ENCODE measurements at regions not wholly inside any gene's neighbourhood (a gene's known extent, or its start where the extent isn't known, plus 50 kb on each side); places are given as distances from the start of the nearest gene placed in this dataset.

DNA sequence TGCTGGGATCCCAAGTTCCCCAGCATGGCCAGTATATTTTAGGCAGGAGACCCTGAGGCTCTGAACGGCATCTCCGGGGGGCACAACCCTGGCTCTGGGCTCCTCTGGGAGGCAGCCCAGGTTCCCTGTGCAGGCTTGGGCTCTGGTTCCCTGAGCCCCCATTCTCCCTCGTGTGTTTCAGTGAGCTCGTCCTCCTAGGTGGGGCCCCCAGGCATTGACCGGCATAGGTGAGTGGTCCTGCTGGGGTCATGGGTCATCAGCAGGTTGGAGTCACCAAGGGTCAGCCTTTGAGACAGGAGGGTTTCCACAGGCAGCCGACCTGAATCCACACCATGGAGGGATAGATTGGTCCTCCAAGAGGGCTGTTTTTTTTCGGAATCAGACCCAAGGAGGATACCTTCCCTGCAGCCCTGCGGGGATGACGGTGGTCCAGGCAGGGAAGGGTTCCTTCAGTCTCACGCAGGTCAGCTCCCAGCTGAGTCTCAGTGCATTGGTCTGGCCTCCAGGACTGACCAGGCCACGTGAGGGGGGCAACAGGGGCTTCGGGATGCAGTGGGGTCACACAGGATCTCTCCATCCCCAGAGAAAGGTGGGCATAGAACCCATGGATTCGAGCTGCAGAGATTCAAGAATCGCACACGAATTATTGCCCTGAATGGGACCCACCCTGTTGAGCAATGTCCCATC, 226.0 kb downstream of the SNRPN start:
- Histone ChIP-seq H3K27ac (ENCODE audit: low read depth, low read length) (no peak overlapping the region), H3K4me3 (ENCODE audit: low read depth, low read length) (no peak overlapping the region), H3K9me3 (ENCODE audit: control insufficient read depth, insufficient read depth, low read length) (peaks cover 93% of the 10 kb centered on the region), H3K27me3 (ENCODE audit: control insufficient read depth, insufficient read depth, low read length) (no peaks in the 10 kb centered on the region)
- ChIA-PET CTCF (no interaction called here), POLR2A (no interaction called here)
- no peak for TF ChIP-seq CTCF (IDR thresholded peaks at IDR 0.05; ENCODE audit: low read depth, low read length)
- no peak for DNase-seq (ENCODE audit: low read depth, low spot score)

DNA sequence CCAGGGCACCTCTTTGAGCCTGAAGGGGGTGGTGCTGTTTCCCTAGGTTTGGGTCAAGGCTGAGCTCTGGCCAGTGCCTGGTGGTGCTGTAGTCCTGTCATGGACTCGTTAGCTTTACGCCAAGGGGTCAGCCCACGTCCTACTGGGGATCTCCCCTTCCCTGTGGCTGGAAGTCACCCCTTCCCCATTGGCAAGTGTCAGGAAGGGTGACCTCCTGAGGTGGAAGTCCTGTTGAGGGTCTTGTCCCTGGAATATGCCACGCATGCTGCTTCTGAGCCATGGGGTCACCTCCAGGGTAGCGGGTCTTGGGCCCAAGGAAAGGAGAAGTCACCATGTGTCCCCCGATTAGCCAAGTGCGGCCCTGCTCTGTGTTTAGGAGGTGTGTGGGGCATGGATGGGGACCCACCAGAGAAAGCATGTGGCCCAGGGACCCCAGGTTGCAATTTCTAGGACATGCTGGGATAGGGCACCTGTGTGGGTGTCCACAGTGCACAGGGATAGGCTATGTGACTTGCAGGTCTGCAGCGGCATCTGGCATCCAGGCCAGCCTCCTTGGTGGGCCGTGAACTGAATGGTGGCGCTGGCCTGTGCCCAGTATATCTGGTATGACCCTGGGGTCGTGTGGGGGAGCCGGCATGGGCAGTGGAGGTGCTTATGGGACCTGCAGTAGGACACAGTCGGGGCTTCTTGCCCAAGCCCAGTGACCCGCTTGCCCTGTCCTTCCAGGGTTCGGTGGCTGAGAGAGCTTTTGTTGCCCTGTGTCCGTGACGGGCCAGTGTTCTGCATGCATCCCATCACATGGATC, 226.7 kb downstream of the SNRPN start:
- peaks cover 93% of the 10 kb centered on the region for H3K9me3 ChIP-seq (ENCODE audit: control insufficient read depth, insufficient read depth, low read length)

DNA sequence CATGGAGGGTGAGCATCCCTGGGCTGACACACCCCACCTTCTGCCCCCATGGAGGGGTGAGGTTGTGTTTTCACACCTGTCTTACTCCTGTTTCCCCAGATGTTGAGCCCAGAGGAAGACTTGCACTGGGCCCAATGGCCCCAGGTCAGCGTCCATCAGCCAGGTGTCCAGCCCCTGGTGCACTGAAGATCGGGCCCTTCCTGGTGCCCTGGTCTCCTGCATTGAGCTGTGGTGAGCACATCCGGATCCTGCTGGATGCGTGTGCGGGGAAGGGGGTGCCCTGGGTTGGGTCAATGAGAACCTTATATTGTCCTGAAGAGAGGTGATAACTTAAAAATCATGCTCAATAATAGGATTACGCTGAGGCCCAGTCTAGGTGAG, 227.3 kb downstream of the SNRPN start:
- no peak overlapping the region for H3K27ac ChIP-seq (ENCODE audit: low read depth, low read length)
- no peak overlapping the region for H3K4me3 ChIP-seq (ENCODE audit: low read depth, low read length)
- CTCF ChIA-PET = no interaction called here
- DNase-seq (ENCODE audit: low read depth, low spot score) = no peak
- no peak for TF ChIP-seq CTCF (IDR thresholded peaks at IDR 0.05; ENCODE audit: low read depth, low read length)
- POLR2A ChIA-PET = no interaction called here
- no peaks in the 10 kb centered on the region for H3K27me3 ChIP-seq (ENCODE audit: control insufficient read depth, insufficient read depth, low read length)
- H3K9me3 ChIP-seq (ENCODE audit: control insufficient read depth, insufficient read depth, low read length) = peaks cover 93% of the 10 kb centered on the region

More for the DNA sequence above, 226.7 kb downstream of the SNRPN start:
- CTCF ChIA-PET = no interaction called here
- H3K4me3 ChIP-seq (ENCODE audit: low read depth, low read length) = no peak overlapping the region
- POLR2A ChIA-PET = no interaction called here
- no peak for TF ChIP-seq CTCF (IDR thresholded peaks at IDR 0.05; ENCODE audit: low read depth, low read length)
- DNase-seq (ENCODE audit: low read depth, low spot score) = no peak
- no peak overlapping the region for H3K27ac ChIP-seq (ENCODE audit: low read depth, low read length)
- H3K27me3 ChIP-seq (ENCODE audit: control insufficient read depth, insufficient read depth, low read length) = no peaks in the 10 kb centered on the region

DNA sequence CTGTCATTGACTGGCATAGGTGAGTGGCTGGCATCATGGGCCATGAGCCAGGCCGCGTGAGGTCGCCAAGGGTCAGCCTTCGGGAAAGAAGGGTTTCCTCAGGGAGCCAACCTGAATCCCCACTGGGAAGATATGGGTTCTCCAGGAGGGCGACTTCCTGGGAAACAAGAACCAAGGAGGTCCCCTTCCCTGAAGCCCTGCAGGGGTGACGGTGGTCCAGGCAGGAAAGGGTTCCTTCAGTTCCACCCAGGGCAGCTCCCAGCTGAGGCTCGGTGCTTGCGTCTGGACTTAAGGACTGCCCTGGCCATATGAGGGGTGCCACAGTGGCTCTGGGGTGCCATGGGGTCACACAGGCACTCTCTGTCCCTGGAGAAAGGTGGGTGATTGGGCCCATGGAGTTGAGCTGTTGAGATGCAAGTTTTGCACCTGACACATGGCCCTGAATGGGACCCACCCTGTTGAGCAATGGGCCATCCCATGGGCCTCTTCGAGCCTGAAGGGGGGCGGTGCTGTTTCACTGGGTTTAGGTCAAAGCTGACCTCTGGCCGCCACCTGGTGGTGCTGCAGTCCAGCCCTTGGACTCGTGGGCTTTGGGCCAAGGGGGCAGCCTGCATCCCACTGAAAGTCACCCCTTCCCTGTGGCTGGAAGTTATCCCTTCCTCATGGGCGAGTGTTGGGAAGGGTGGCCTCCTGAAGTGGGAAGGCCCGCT, 228.1 kb downstream of the SNRPN start:
- ChIA-PET POLR2A (no interaction called here), CTCF (no interaction called here)
- peaks cover 93% of the 10 kb centered on the region for H3K9me3 ChIP-seq (ENCODE audit: control insufficient read depth, insufficient read depth, low read length)
- no peak overlapping the region for H3K4me3 ChIP-seq (ENCODE audit: low read depth, low read length)
- no peak overlapping the region for H3K27ac ChIP-seq (ENCODE audit: low read depth, low read length)
- TF ChIP-seq CTCF (IDR thresholded peaks at IDR 0.05; ENCODE audit: low read depth, low read length) = no peak
- DNase-seq (ENCODE audit: low read depth, low spot score) = no peak
- H3K27me3 ChIP-seq (ENCODE audit: control insufficient read depth, insufficient read depth, low read length) = no peaks in the 10 kb centered on the region
